BLaER1 treated with 17β-estradiol and CSF1 and Interleukin-3, amounts not matched to agents 10 nM and 100 nM (cell line): ENCODE measurements at regions not wholly inside any gene's neighbourhood (a gene's known extent, or its start where the extent isn't known, plus 50 kb on each side); places are given as distances from the start of the nearest gene placed in this dataset.

Experiments
- H3K27ac ChIP-seq, 11 experiments: shearing (Covaris generic); formaldehyde crosslinking; 2 replicates each; pipeline ENCODE4 v1.8.1; 2022
- H3K27me3 ChIP-seq, 11 experiments: shearing (Covaris generic); formaldehyde crosslinking; 2 replicates each; pipeline ENCODE4 v1.8.1; 2022
- H3K36me3 ChIP-seq, 11 experiments: shearing (Covaris generic); formaldehyde crosslinking; 2 replicates each; pipeline ENCODE4 v1.8.1; 2022
- H3K4me1 ChIP-seq, 10 experiments: shearing (Covaris generic); formaldehyde crosslinking; 2 replicates each; pipeline ENCODE4 v1.8.1; 2022
- H3K4me2 ChIP-seq, 11 experiments: shearing (Covaris generic); formaldehyde crosslinking; 2 replicates each; pipeline ENCODE4 v1.8.1; 2022
- H3K4me3 ChIP-seq, 10 experiments: shearing (Covaris generic); formaldehyde crosslinking; 2 replicates each; pipeline ENCODE4 v1.8.1; 2022
- H3K9ac ChIP-seq, 11 experiments: shearing (Covaris generic); formaldehyde crosslinking; 2 replicates each; pipeline ENCODE4 v1.8.1; 2022
- H3K9me3 ChIP-seq, 11 experiments: shearing (Covaris generic); formaldehyde crosslinking; replicated peaks in 1 of 11; 2 replicates each; pipeline ENCODE4 v1.8.1; 2022
- H4K20me1 ChIP-seq, 11 experiments: shearing (Covaris generic); formaldehyde crosslinking; 2 replicates each; pipeline ENCODE4 v1.8.1; 2022
- Cebpa-rat ChIP-seq, 11 experiments: shearing (Covaris generic); IDR thresholded peaks; 2 replicates each; pipeline ENCODE4 v1.8.1; 2022

DNA sequence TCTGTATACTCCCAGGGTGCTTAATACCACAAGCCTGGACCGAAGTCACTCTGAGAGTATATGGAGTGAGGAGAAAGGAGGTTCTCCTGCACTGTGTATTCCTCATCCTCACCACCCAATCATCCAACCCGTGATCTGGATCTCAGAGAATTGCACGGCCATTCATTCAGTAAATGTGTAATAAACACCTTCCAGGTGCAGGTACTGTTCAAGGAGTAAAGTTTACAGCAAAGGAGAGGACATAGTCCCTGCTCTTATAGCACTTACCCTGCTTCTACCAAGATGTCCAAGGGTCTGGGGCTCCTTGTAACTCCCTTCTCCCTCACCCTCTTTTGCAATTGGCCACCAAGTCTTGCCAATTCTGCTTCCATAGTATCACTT, 139.2 kb upstream of the JUN start:
- H4K20me1 ChIP-seq: no peaks in the 10 kb centered on the region
- no peaks in the 10 kb centered on the region for H3K9me3 ChIP-seq
- H3K9ac ChIP-seq: no peak overlapping the region
- peaks cover 0 to 46% (median 11%) of the 10 kb centered on the region in 10 experiments; a peak in 12 of 20 replicates for H3K4me1 ChIP-seq
- no peak overlapping the region for H3K4me2 ChIP-seq
- no peaks in the 10 kb centered on the region for H3K36me3 ChIP-seq
- no peaks in the 10 kb centered on the region for H3K27me3 ChIP-seq
- H3K4me3 ChIP-seq: no peak overlapping the region
- H3K27ac ChIP-seq: no peak overlapping the region
- TF ChIP-seq Cebpa-rat (IDR thresholded peaks at IDR 0.05): no peak

DNA sequence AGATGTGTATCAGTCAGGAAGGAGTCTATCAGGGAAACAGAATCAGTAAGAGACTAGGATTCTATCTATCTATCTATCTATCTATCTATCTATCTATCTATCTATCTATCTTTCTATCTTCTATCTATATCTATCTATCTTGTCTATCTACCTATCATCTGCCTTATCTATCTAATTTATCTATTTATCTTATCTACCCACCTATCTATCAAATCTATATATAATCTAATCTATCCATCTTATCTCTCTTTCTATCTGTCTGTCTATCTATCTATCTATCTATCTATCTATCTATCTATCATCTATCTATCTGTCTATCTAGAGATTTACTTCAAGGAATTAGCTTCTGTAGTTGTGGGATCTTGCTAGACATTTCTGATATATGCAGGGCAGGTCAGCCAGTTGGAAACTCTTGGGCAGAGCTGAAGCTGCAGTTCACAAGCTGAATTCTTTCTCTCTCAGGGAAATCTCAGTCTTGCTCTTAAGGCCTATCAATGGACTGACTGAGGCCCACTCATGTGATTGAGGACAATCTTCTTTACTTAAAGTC, 140.2 kb upstream of the JUN start:
- peaks cover 0 to 46% (median 11%) of the 10 kb centered on the region in 10 experiments; a peak in 12 of 20 replicates for H3K4me1 ChIP-seq
- TF ChIP-seq Cebpa-rat (IDR thresholded peaks at IDR 0.05): no peak
- no peak overlapping the region for H3K4me3 ChIP-seq

DNA sequence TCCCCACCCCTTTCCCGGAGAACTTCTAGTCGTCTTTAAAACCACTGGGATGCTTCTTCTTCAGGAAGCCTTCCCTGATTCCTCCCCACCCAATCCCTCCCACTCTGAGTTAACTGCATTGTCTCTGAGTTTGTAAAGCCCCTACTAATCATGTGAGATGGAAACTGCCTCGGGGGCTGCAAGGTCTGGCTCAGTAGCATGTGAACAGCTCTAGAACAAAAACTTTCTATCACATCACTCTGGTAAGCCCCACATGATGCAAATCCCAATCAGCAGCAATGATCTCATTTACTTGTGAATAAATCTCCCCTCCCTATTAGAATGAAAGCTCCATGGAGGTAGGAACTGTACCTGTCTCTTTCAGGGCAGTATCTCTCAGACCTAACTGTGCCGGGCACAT, 141.0 kb upstream of the JUN start:
- Histone ChIP-seq H3K27me3 (no peaks in the 10 kb centered on the region), H3K4me1 (peaks cover 0 to 40% (median 4%) of the 10 kb centered on the region in 10 experiments; a peak in 11 of 20 replicates), H3K27ac (no peak overlapping the region), H3K4me2 (no peak overlapping the region), H4K20me1 (no peaks in the 10 kb centered on the region), H3K9ac (no peak overlapping the region), H3K4me3 (no peak overlapping the region), H3K9me3 (no peaks in the 10 kb centered on the region), H3K36me3 (no peaks in the 10 kb centered on the region)
- no peak for TF ChIP-seq Cebpa-rat (IDR thresholded peaks at IDR 0.05)

More for the DNA sequence above, 140.2 kb upstream of the JUN start:
- no peak overlapping the region for H3K4me2 ChIP-seq
- H3K9me3 ChIP-seq: no peaks in the 10 kb centered on the region
- H3K9ac ChIP-seq: no peak overlapping the region
- H3K27me3 ChIP-seq: no peaks in the 10 kb centered on the region
- H3K27ac ChIP-seq: no peak overlapping the region
- no peaks in the 10 kb centered on the region for H4K20me1 ChIP-seq
- H3K36me3 ChIP-seq: no peaks in the 10 kb centered on the region

DNA sequence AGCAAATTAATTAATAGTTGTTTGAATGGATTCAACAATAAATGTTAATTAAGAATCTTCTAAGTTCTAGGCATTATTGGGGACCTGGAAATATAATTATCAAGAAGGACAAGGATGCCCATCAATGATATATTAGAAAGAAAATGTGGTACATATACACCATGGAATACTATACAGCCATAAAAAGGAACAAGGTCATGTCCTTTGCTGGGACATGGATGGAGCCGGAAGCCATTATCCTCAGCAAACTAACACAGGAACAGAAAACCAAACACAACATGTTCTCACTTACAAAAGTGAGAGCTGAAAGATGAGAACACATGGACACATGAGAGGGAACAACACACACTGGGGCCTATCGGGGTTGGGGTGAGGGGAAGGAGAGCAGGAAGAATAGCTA, 141.4 kb upstream of the JUN start:
- no peak overlapping the region for H3K9ac ChIP-seq
- H3K4me2 ChIP-seq: no peak overlapping the region
- H3K36me3 ChIP-seq: no peaks in the 10 kb centered on the region
- H3K9me3 ChIP-seq: no peaks in the 10 kb centered on the region
- H3K27me3 ChIP-seq: no peaks in the 10 kb centered on the region
- H3K4me1 ChIP-seq: peaks cover 0 to 36% (median under 1%) of the 10 kb centered on the region in 10 experiments; a peak in 9 of 20 replicates
- no peak for TF ChIP-seq Cebpa-rat (IDR thresholded peaks at IDR 0.05)
- no peak overlapping the region for H3K27ac ChIP-seq
- H4K20me1 ChIP-seq: no peaks in the 10 kb centered on the region
- H3K4me3 ChIP-seq: no peak overlapping the region

DNA sequence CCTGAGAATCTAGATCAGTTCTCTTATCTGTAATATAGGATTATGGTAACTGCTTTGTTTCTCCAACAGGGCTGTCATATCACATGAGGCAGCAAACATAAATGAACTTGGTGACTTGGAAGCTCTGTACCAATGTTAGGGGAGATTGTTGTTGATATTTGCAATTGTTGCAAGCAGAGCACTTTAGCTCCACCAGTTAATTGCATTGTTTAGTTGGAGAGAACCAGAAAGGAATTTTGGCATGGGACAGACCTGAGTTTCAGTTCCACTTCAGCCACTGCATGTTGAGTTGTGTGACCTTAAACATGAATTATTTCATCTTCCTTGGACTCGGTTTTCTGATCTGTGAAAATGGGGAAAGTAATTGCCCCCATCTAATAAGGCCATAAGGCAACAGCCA, 142.3 kb upstream of the JUN start:
- TF ChIP-seq Cebpa-rat (IDR thresholded peaks at IDR 0.05): no peak
- H3K9me3 ChIP-seq: no peaks in the 10 kb centered on the region
- no peaks in the 10 kb centered on the region for H4K20me1 ChIP-seq
- no peak overlapping the region for H3K9ac ChIP-seq
- no peak overlapping the region for H3K27ac ChIP-seq
- H3K27me3 ChIP-seq: no peaks in the 10 kb centered on the region
- H3K36me3 ChIP-seq: no peaks in the 10 kb centered on the region
- H3K4me3 ChIP-seq: no peak overlapping the region
- 0 out of 22 replicates have a peak overlapping the region, but pooled peaks of 1 of the 11 experiments have one; percentile 3 for H3K4me2 ChIP-seq
- H3K4me1 ChIP-seq: peaks cover 0 to 28% (median 0%) of the 10 kb centered on the region in 10 experiments; a peak in 7 of 20 replicates

DNA sequence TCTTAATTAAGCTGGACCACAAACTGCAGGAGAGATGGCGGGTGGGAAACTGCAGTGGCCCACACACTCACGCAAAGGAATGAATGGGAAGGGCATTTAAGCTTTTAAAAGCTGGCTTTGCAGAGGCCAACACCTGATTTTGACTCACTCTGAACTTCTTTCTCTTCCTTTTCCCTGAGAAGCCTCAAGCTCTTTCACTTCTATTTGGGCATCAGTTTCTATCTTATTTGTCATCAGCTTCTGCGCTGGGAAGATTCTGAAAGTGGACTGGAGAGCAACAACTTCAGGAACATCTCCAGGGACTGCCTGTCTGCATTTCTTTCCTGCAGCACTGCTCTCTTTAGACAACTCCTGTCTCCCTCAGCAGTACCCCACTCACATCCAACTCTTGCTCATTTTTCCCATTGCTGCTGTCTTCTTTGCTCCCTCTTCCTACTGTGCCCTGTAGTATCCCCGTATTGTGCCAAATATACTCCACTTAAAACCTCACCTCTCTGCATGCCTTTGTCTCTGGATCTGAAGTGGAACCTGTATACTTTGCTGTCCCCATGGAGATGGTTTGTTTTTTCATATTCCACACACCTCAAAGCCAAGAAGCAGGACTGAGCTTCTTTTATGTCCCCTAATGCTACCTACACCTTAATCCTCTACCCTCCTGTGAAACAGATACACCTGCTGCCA, 143.3 kb upstream of the JUN start:
- H3K9me3 ChIP-seq: no peaks in the 10 kb centered on the region
- H3K27me3 ChIP-seq: no peaks in the 10 kb centered on the region
- peak overlapping the region in 2 of 11 experiments; percentile 3 to 20; a peak in 2 of 22 replicates for H3K4me2 ChIP-seq
- H3K27ac ChIP-seq: no peak overlapping the region
- H4K20me1 ChIP-seq: no peaks in the 10 kb centered on the region
- TF ChIP-seq Cebpa-rat (IDR thresholded peaks at IDR 0.05): no peak
- no peaks in the 10 kb centered on the region for H3K36me3 ChIP-seq
- H3K4me1 ChIP-seq: peaks cover 0 to 32% (median 0%) of the 10 kb centered on the region in 10 experiments; a peak in 8 of 20 replicates
- H3K9ac ChIP-seq: no peak overlapping the region
- no peak overlapping the region for H3K4me3 ChIP-seq

DNA sequence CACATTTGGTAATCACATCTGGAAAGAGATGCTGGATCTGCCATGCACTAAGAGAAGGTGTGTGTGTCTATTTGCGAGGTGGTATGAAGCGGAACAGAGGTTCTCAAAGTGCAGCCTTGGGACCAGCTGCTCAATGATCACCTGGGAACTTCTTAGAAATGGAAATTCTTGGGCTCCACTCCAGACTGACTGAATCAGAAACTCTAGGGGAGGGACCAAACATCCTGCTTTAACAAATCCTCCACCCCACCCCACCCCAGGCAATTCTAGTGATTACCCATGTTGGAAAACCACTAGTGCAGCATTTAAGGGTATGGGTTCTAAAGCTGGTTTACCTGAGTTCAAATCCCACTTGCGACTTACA, 143.9 kb upstream of the JUN start:
- no peak overlapping the region for H3K9ac ChIP-seq
- H3K36me3 ChIP-seq: no peaks in the 10 kb centered on the region
- H3K4me3 ChIP-seq: no peak overlapping the region
- TF ChIP-seq Cebpa-rat (IDR thresholded peaks at IDR 0.05): no peak
- H3K4me1 ChIP-seq: peaks cover 0 to 32% (median 1%) of the 10 kb centered on the region in 10 experiments; a peak in 10 of 20 replicates
- no peak overlapping the region for H3K27ac ChIP-seq
- H3K27me3 ChIP-seq: no peaks in the 10 kb centered on the region
- 0 out of 22 replicates have a peak overlapping the region, but pooled peaks of 1 of the 11 experiments have one; percentile 3 for H3K4me2 ChIP-seq
- H3K9me3 ChIP-seq: no peaks in the 10 kb centered on the region
- H4K20me1 ChIP-seq: no peaks in the 10 kb centered on the region

DNA sequence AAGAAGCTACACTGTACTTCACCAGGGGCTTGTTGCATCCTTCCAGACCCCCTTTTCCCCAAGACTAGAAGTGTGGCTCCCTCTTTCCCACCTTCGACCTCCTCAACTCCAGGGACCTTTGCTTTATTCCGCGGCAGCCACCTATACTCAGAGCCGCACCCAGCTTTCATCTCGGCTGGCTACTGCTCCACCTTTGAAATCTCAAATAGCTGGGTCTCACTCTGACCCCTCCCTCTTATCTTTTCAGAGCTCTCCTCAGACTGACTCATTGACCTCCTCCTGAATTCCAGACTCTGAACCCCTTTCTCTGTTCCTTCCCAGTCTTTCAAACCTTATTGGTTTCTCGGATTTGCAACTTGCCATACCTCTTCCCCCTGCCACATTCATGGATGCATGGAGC, 144.7 kb upstream of the JUN start:
- Histone ChIP-seq H3K36me3 (no peaks in the 10 kb centered on the region), H3K4me1 (peaks cover 0 to 40% (median 4%) of the 10 kb centered on the region in 10 experiments; a peak in 10 of 20 replicates), H3K27me3 (no peaks in the 10 kb centered on the region), H3K27ac (no peak overlapping the region), H3K4me2 (no peak overlapping the region), H3K9ac (no peak overlapping the region), H3K4me3 (no peak overlapping the region), H4K20me1 (no peaks in the 10 kb centered on the region), H3K9me3 (no peaks in the 10 kb centered on the region)
- no peak for TF ChIP-seq Cebpa-rat (IDR thresholded peaks at IDR 0.05)

DNA sequence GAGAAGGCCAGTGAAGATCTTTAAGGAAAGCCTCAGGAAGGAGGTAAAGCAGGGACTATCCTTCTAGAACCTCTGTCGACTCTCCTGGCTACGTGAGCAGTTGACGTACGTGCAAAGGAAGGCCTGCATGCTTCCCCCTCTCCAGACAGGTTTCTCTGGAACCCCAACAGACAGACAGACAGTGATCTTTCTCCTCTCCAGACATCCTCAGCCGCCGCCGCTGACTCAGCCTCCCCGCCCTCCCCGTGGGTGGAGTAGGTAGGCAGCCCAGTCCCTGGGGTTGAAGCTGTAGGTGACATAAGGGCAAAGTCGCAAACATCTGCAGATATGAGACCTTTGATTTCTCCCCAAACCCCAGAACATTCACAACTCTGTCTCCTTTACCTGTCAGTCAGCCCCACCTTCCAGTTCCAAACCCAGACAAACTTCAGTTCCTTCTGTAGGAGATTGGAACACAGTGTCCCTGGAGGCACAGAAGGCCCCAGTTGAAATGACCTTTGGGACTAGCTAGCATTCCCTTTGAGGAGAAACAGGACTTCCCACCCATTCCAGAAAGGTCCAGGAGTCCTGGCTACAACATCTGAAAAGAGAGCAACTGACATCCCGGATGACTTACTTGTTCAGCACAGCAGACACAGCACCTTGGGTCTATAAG, 146.0 kb upstream of the JUN start:
- H3K4me3 ChIP-seq: no peak overlapping the region
- no peak overlapping the region for H3K9ac ChIP-seq
- H3K4me2 ChIP-seq: peak overlapping the region in 3 of 11 experiments; percentile 7 to 46 (median 27); a peak in 5 of 22 replicates

More for the DNA sequence above, 146.0 kb upstream of the JUN start:
- no peak for TF ChIP-seq Cebpa-rat (IDR thresholded peaks at IDR 0.05)
- Histone ChIP-seq H3K9me3 (no peaks in the 10 kb centered on the region), H3K27me3 (no peaks in the 10 kb centered on the region), H3K27ac (no peak overlapping the region), H3K36me3 (no peaks in the 10 kb centered on the region), H3K4me1 (peaks cover 0 to 43% (median 4%) of the 10 kb centered on the region in 10 experiments; a peak in 10 of 20 replicates), H4K20me1 (no peaks in the 10 kb centered on the region)
